H1 (cell line): ENCODE measurements at regions not wholly inside any gene's neighbourhood (a gene's known extent, or its start where the extent isn't known, plus 50 kb on each side); places are given as distances from the start of the nearest gene placed in this dataset.

Source experiments
- CTCF ChIA-PET: fragments of 300-600 bp; sonication (Branson Sonifier 250); formaldehyde crosslinking; loops from one replicate; lab custom pipeline; 2021; ENCODE audit not compliant: partially characterized antibody; lab: Charles Lee
- POLR2A ChIA-PET: fragments of 300-600 bp; sonication (Branson Sonifier 250); formaldehyde crosslinking; loops from one replicate; lab custom pipeline; 2021; ENCODE audit warnings: inconsistent platforms; ENCODE audit not compliant: partially characterized antibody; lab: Charles Lee
- DNase-seq, 2 experiments: peaks; one replicate each; pipeline versions ENCODE4 v3.0.0 to v3.0.0-alpha.2; 2010 to 2022; ENCODE audit warnings: low spot score in 2 of 2, low read depth in 1 of 2, mixed read lengths in 1 of 2
- FAIRE-seq: peaks from 2 replicates; lab custom pipeline; 2011; peaks lifted over from hg19 to GRCh38; lab: Jason Lieb, UNC
- H2AFZ ChIP-seq: 2 replicates; pipeline ENCODE4 v1.8.1; 2012; ENCODE audit warnings: low read length, inconsistent platforms
- H2AK5ac ChIP-seq: 2 replicates; pipeline ENCODE4 v1.6.1; 2013; ENCODE audit warnings: low read depth, low read length
- H2BK120ac ChIP-seq: replicated peaks from 2 replicates; pipeline ENCODE3; 2013; ENCODE audit warnings: low read depth, low read length, inconsistent platforms
- H2BK12ac ChIP-seq: 2 replicates; pipeline ENCODE4 v1.6.1; 2013; ENCODE audit warnings: low read depth, low read length
- H2BK15ac ChIP-seq: 2 replicates; pipeline ENCODE4 v1.6.1; 2013; ENCODE audit warnings: low read length
- H2BK20ac ChIP-seq: 2 replicates; pipeline ENCODE4 v1.6.1; 2013; ENCODE audit warnings: low read length
- H2BK5ac ChIP-seq: 2 replicates; pipeline ENCODE4 v1.6.1; 2013; ENCODE audit warnings: low read depth, low read length
- H3K14ac ChIP-seq: 2 replicates; pipeline ENCODE4 v1.6.1; 2013; ENCODE audit warnings: inconsistent platforms; ENCODE audit not compliant: insufficient read length
- H3K18ac ChIP-seq: 2 replicates; pipeline ENCODE4 v1.6.1; 2013; ENCODE audit warnings: low read length; ENCODE audit errors: extremely low read depth
- H3K23ac ChIP-seq: 2 replicates; pipeline ENCODE4 v1.6.1; 2013; ENCODE audit warnings: inconsistent platforms; ENCODE audit not compliant: insufficient read length
- H3K23me2 ChIP-seq: 2 replicates; pipeline ENCODE4 v1.6.1; 2013; ENCODE audit warnings: low read depth, low read length
- H3K27ac ChIP-seq: 2 replicates; pipeline ENCODE4 v1.6.1; 2011; ENCODE audit warnings: low read depth, low read length, inconsistent platforms
- H3K27me3 ChIP-seq, 4 experiments: replicated peaks in 1 of 4; 1 replicate in 1 of 4; 2 replicates in 3 of 4; pipeline versions ENCODE4 v1.6.1 to v1.8.1; 2011 to 2013; ENCODE audit warnings: low read length in 3 of 4, mild to moderate bottlenecking in 3 of 4, inconsistent platforms in 2 of 4, mixed read lengths in 2 of 4, moderate library complexity in 1 of 4; ENCODE audit not compliant: control insufficient read depth in 3 of 4, insufficient read depth in 3 of 4; ENCODE audit errors: extremely low read depth in 1 of 4
- H3K36me3 ChIP-seq, 4 experiments: 2 replicates each; pipeline versions ENCODE4 v1.6.1 to v1.8.1; 2011 to 2013; ENCODE audit warnings: mild to moderate bottlenecking in 4 of 4, low read length in 3 of 4, moderate library complexity in 2 of 4, control low read depth in 1 of 4, inconsistent platforms in 1 of 4; ENCODE audit not compliant: insufficient read depth in 4 of 4, control insufficient read depth in 2 of 4
- H3K4ac ChIP-seq: replicated peaks from 2 replicates; pipeline ENCODE3; 2013; ENCODE audit warnings: low read length, low read depth, mixed read lengths, inconsistent platforms; ENCODE audit not compliant: insufficient read length
- H3K4me1 ChIP-seq, 4 experiments: replicated peaks in 1 of 4; 1 replicate in 1 of 4; 2 replicates in 3 of 4; pipeline versions ENCODE4 v1.6.1 to v1.8.1; 2011 to 2013; ENCODE audit warnings: low read length in 3 of 4, inconsistent platforms in 2 of 4, mixed read lengths in 1 of 4; ENCODE audit not compliant: insufficient read depth in 4 of 4, control insufficient read depth in 3 of 4
- H3K4me2 ChIP-seq, 2 experiments: 2 replicates each; pipeline versions ENCODE4 v1.6.1 to v1.8.1; 2011 to 2013; ENCODE audit warnings: low read depth in 2 of 2, low read length in 2 of 2, control low read depth in 1 of 2, inconsistent platforms in 1 of 2, mild to moderate bottlenecking in 1 of 2; ENCODE audit not compliant: insufficient read depth in 1 of 2
- H3K4me3 ChIP-seq, 4 experiments: fragments of 200-600, 300-600 bp in 1 of 4; sonication (generic), shearing (Covaris generic), sonication (Bioruptor Twin) in 1 of 4; 2 replicates each; pipeline versions ENCODE4 v1.5.1 to v1.8.1; 2011 to 2016; ENCODE audit warnings: low read length in 4 of 4, low read depth in 3 of 4, control low read depth in 2 of 4, inconsistent platforms in 2 of 4, mild to moderate bottlenecking in 2 of 4, mixed read lengths in 1 of 4, moderate library complexity in 1 of 4; ENCODE audit not compliant: insufficient read depth in 2 of 4; ENCODE audit errors: extremely low read depth in 1 of 4
- H3K56ac ChIP-seq: replicated peaks from 2 replicates; pipeline ENCODE3; 2013; ENCODE audit warnings: low read depth, mild to moderate bottlenecking, mixed read lengths, low read length, inconsistent platforms; ENCODE audit not compliant: insufficient read length
- H3K79me1 ChIP-seq: 2 replicates; pipeline ENCODE4 v1.6.1; 2013; ENCODE audit warnings: low read depth, low read length, control low read depth
- H3K79me2 ChIP-seq, 2 experiments: 2 replicates each; pipeline versions ENCODE4 v1.6.1 to v1.8.1; 2012 to 2013; ENCODE audit warnings: low read length in 2 of 2, mild to moderate bottlenecking in 2 of 2, inconsistent platforms in 1 of 2; ENCODE audit not compliant: insufficient read depth in 2 of 2, control insufficient read depth in 1 of 2
- H3K9ac ChIP-seq, 4 experiments: replicated peaks in 1 of 4; 1 replicate in 1 of 4; 2 replicates in 3 of 4; pipeline versions ENCODE4 v1.6.1 to v1.8.1; 2011 to 2013; ENCODE audit warnings: low read depth in 3 of 4, low read length in 3 of 4, control low read depth in 2 of 4, mild to moderate bottlenecking in 2 of 4, moderate library complexity in 2 of 4, inconsistent platforms in 1 of 4; ENCODE audit errors: extremely low read depth in 1 of 4
- H3K9me3 ChIP-seq, 2 experiments: 2 replicates each; pipeline versions ENCODE4 v1.6.1 to v1.8.1; 2012 to 2013; ENCODE audit warnings: mild to moderate bottlenecking in 2 of 2, moderate library complexity in 2 of 2, control low read depth in 1 of 2, inconsistent platforms in 1 of 2, low read depth in 1 of 2, low read length in 1 of 2, mixed read lengths in 1 of 2; ENCODE audit not compliant: insufficient read depth in 2 of 2
- H4K20me1 ChIP-seq, 2 experiments: replicated peaks in 1 of 2; 2 replicates each; pipeline versions ENCODE3 to v1.8.1; 2011 to 2013; ENCODE audit warnings: inconsistent platforms in 2 of 2, low read length in 2 of 2, mild to moderate bottlenecking in 1 of 2; ENCODE audit not compliant: insufficient read depth in 2 of 2, control insufficient read depth in 1 of 2
- H4K5ac ChIP-seq: 2 replicates; pipeline ENCODE4 v1.6.1; 2013; ENCODE audit warnings: low read length, low read depth, mixed read lengths, inconsistent platforms; ENCODE audit not compliant: insufficient read length
- H4K8ac ChIP-seq: 2 replicates; pipeline ENCODE4 v1.8.0; 2013; ENCODE audit warnings: mild to moderate bottlenecking, moderate library complexity, low read length, inconsistent platforms; ENCODE audit not compliant: insufficient read depth; ENCODE audit errors: extremely low read depth
- H4K91ac ChIP-seq: replicated peaks from 2 replicates; pipeline ENCODE3; 2013; ENCODE audit warnings: low read length, mixed read lengths, inconsistent platforms; ENCODE audit not compliant: insufficient read length
- CBX5 ChIP-seq: fragments of 300-800, 300-1000 bp; sonication (generic); IDR thresholded peaks from 2 replicates; pipeline ENCODE4 v1.7.1; 2016; ENCODE audit warnings: antibody characterized with exemption, low read length, low read depth
- KDM5A ChIP-seq: fragments of 200-600 bp; IDR thresholded peaks from 2 replicates; pipeline ENCODE4 v1.7.1; 2012; ENCODE audit warnings: mild to moderate bottlenecking, low read length, inconsistent platforms, mixed read lengths
- RNF2 ChIP-seq: fragments of 200-900, 300-1000 bp; sonication (generic); IDR thresholded peaks from 2 replicates; pipeline ENCODE4 v1.7.1; 2016; ENCODE audit warnings: borderline replicate concordance, low read depth, mild to moderate bottlenecking, antibody characterized with exemption, low read length; ENCODE audit not compliant: poor library complexity, severe bottlenecking; ENCODE audit errors: missing control alignments
- SAP30 ChIP-seq: fragments of 300-600 bp; sonication (generic); IDR thresholded peaks from 2 replicates; pipeline ENCODE4 v1.7.1; 2012; ENCODE audit warnings: low read length, moderate library complexity, mild to moderate bottlenecking, inconsistent platforms; ENCODE audit not compliant: insufficient read depth, insufficient replicate concordance
- WGBS, 2 experiments: shearing (Covaris generic) in 1 of 2; methylation state at CpG; one replicate each; pipeline versions ENCODE4 v1.1.6 to v1.1.7; 2013 to 2015; ENCODE audit warnings: low lambda C conversion rate in 2 of 2, mixed read lengths in 2 of 2, inconsistent platforms in 1 of 2, low coverage in 1 of 2, missing lambda C conversion rate in 1 of 2; ENCODE audit not compliant: insufficient replicate concordance in 2 of 2, insufficient coverage in 1 of 2, insufficient read length in 1 of 2; ENCODE audit errors: extremely low coverage in 1 of 2, missing lambda C conversion rate in 1 of 2; 5-methylcytosine and 5-hydroxymethylcytosine counted together
- TF ChIP-seq, protein P1 (sequence below): IDR thresholded peaks from 2 replicates; pipeline ENCODE4 v1.6.1; 2012; ENCODE audit warnings: inconsistent platforms

DNA sequence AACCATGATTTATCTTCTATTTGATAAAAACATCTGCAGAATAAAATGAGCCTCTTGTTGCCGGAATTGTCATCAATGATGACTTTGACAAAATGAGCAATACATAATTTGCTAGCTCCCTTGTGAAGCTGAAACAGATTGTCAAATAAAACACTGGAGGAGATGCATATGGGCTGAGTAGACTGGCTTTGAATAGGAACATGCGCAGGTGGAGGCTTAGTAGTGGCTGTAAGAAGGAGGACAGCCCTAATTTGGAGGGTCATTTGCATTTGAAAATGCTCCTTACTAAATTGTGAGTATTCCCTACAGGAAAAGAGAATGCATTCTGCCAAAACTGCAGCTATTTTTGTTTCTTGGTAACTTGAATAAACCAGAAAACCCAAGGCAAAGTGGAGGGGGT, 329.1 kb downstream of the PPARGC1A start:
- Histone ChIP-seq H4K91ac (no peak overlapping the region), H3K79me1 (no peaks in the 10 kb centered on the region), H3K14ac (no peak overlapping the region), H3K23me2 (no peaks in the 10 kb centered on the region), H2BK120ac (no peak overlapping the region), H3K4ac (no peak overlapping the region), H3K27me3 (no peaks in the 10 kb centered on the region), H3K79me2 (no peaks in the 10 kb centered on the region), H2BK15ac (no peak overlapping the region), H3K4me1 (peaks cover 0 to 3% (median 1%) of the 10 kb centered on the region in 4 experiments; a peak in 2 of 7 replicates), H3K23ac (no peak overlapping the region), H3K18ac (no peak overlapping the region), H4K5ac (no peak overlapping the region), H2BK5ac (no peak overlapping the region), H3K4me3 (no peak overlapping the region; a peak in 1 of 8 replicates), H2BK20ac (no peak overlapping the region), H4K8ac (no peak overlapping the region), H2AFZ (no peak overlapping the region), H2AK5ac (no peak overlapping the region), H4K20me1 (no peaks in the 10 kb centered on the region), H3K9me3 (no peaks in the 10 kb centered on the region), H3K36me3 (no peaks in the 10 kb centered on the region), H2BK12ac (no peak overlapping the region), H3K56ac (no peak overlapping the region), H3K4me2 (0 out of 4 replicates have a peak overlapping the region, but pooled peaks of 1 of the 2 experiments have one; percentile 1), H3K9ac (no peak overlapping the region), H3K27ac (no peak overlapping the region)
- no peak for DNase-seq
- TF ChIP-seq KDM5A, result no peak
- TF ChIP-seq RNF2, result no peak
- TF ChIP-seq, protein P1, sequence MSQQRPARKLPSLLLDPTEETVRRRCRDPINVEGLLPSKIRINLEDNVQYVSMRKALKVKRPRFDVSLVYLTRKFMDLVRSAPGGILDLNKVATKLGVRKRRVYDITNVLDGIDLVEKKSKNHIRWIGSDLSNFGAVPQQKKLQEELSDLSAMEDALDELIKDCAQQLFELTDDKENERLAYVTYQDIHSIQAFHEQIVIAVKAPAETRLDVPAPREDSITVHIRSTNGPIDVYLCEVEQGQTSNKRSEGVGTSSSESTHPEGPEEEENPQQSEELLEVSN, result no peak
- no peak for TF ChIP-seq CBX5
- no peak for TF ChIP-seq SAP30
- POLR2A ChIA-PET, result no interaction called here
- no peak for FAIRE-seq
- CTCF ChIA-PET, result interaction anchor here (0.7 to 0.9 kb wide), 3 partner anchors 104 to 108 kb away, joined by 3 read pairs; no protein-coding TSS in a partner anchor
- 75% methylated on average over 2 of the region's 2 CpGs; no CpG with 5 or more reads in 1 of the 2 experiments for WGBS, 2 experiments
